Left colon (tissue), 2 donors: ENCODE measurements at regions not wholly inside any gene's neighbourhood (a gene's known extent, or its start where the extent isn't known, plus 50 kb on each side); places are given as distances from the start of the nearest gene placed in this dataset.
"Not testable (repeated sequence)": the region's sequence is repeated elsewhere in the genome, so short reads cannot be mapped to it uniquely, and the experiment has no call there.

Experiments used
- ATAC-seq: fragments of 200-7000 bp; cut with Tn5 transposase; one replicate; pipeline ENCODE4 v1.9.1; 2020; ENCODE audit warnings: mild to moderate bottlenecking, moderate library complexity
- DNase-seq, 2 donors: peaks; one replicate each; pipeline ENCODE4 v3.0.0-alpha.2; 2020
- intact Hi-C, 2 donors: fragments of 100-400 bp; cut with DNase I in 1 of 2; cut with micrococcal nuclease in 1 of 2; formaldehyde crosslinking; loops; one replicate each; pipeline versions ENCODE4 v1.11.2 to v1.14.0; 2022; cut with DNase I, micrococcal nuclease
- donor health status: DM: no; HTN: no; CAD: no.
- donor health status: DM: yes; HTN: yes; CAD: no.

GRCh38 chr2:57049273-57049672 lies 865.5 kb downstream of the CCDC85A start:
- no peak for DNase-seq
- intact Hi-C loops: no loop called here
- no peak for ATAC-seq

GRCh38 chr2:57050007-57050406 lies 866.2 kb downstream of the CCDC85A start:
- intact Hi-C loops: no loop called here
- DNase-seq (no peak), ATAC-seq (no peak)

GRCh38 chr2:57066301-57066700 lies 882.5 kb downstream of the CCDC85A start:
- DNase-seq, intact Hi-C loops: not testable (repeated sequence)

GRCh38 chr2:57075226-57075625 lies 891.4 kb downstream of the CCDC85A start:
- intact Hi-C loops: no loop called here
- DNase-seq (no peak), ATAC-seq (no peak)

More at GRCh38 chr2:57066301-57066700, 882.5 kb downstream of the CCDC85A start:
- ATAC-seq: not testable (repeated sequence)

GRCh38 chr2:57080035-57080434 lies 896.2 kb downstream of the CCDC85A start:
- no peak for DNase-seq
- intact Hi-C loops: no loop called here
- no peak for ATAC-seq

GRCh38 chr2:57084697-57085281 lies 901.0 kb downstream of the CCDC85A start:
- DNase-seq (no peak), ATAC-seq (no peak)
- intact Hi-C loops: no loop called here

- intact Hi-C loops: no loop called here
These were observed 909.2 kb downstream of the CCDC85A start for GRCh38 chr2:57093020-57093419.

GRCh38 chr2:57097855-57098254 lies 914.1 kb downstream of the CCDC85A start:
- intact Hi-C loops: no loop called here
- DNase-seq (no peak), ATAC-seq (no peak)

More at GRCh38 chr2:57093020-57093419, 909.2 kb downstream of the CCDC85A start:
- ATAC-seq: no peak
- no peak for DNase-seq

GRCh38 chr2:57100436-57100835 lies 916.6 kb downstream of the CCDC85A start:
- ATAC-seq (no peak), DNase-seq (no peak)
- intact Hi-C loops: no loop called here

- intact Hi-C loops: no loop called here
- no peak for DNase-seq
- ATAC-seq: no peak
These were observed 921.9 kb downstream of the CCDC85A start for GRCh38 chr2:57105694-57106093.

- no peak for DNase-seq
- intact Hi-C loops: no loop called here
- no peak for ATAC-seq
These were observed 923.6 kb downstream of the CCDC85A start for GRCh38 chr2:57107353-57107752.

- ATAC-seq: no peak
- intact Hi-C loops: no loop called here
- DNase-seq: no peak
These were observed 927.7 kb downstream of the CCDC85A start for GRCh38 chr2:57111531-57111930.

- ATAC-seq (no peak), DNase-seq (no peak)
- intact Hi-C loops: no loop called here
These were observed 927.5 kb upstream of the VRK2 start for GRCh38 chr2:57119141-57119540.

GRCh38 chr2:57126410-57126809 lies 920.2 kb upstream of the VRK2 start:
- intact Hi-C loops: no loop called here
- ATAC-seq (no peak), DNase-seq (no peak)

- no peak for DNase-seq
- no peak for ATAC-seq
- intact Hi-C loops: no loop called here
These were observed 907.4 kb upstream of the VRK2 start for GRCh38 chr2:57139179-57139578.

GRCh38 chr2:57141269-57141668 lies 905.3 kb upstream of the VRK2 start:
- intact Hi-C loops: no loop called here
- no peak for ATAC-seq
- no peak for DNase-seq

GRCh38 chr2:57146951-57147350 lies 899.7 kb upstream of the VRK2 start:
- intact Hi-C loops: no loop called here
- ATAC-seq (no peak), DNase-seq (no peak)

GRCh38 chr2:57156231-57156924 lies 890.2 kb upstream of the VRK2 start:
- intact Hi-C loops: no loop called here
- ATAC-seq (no peak), DNase-seq (no peak)

- intact Hi-C loops: no loop called here
- ATAC-seq (no peak), DNase-seq (no peak)
These were observed 885.6 kb upstream of the VRK2 start for GRCh38 chr2:57160976-57161375.

- ATAC-seq (no peak), DNase-seq (no peak)
- intact Hi-C loops: no loop called here
These were observed 869.4 kb upstream of the VRK2 start for GRCh38 chr2:57177176-57177575.

GRCh38 chr2:57180042-57180567 lies 866.5 kb upstream of the VRK2 start:
- ATAC-seq: no peak
- intact Hi-C loops: no loop called here
- DNase-seq: no peak
